ENCODE measurements at regions not wholly inside any gene's neighbourhood (a gene's known extent, or its start where the extent isn't known, plus 50 kb on each side); places are given as distances from the start of the nearest gene placed in this dataset.
"Not testable (repeated sequence)": the region's sequence is repeated elsewhere in the genome, so short reads cannot be mapped to it uniquely, and the experiment has no call there.

GRCh38 chr3:161673866-161674265, 177.3 kb downstream of the OTOL1 start:
- H3K27ac ChIP-seq (ENCODE audit: low read depth in 1 of 2, low read length in 2 of 2) = no peak overlapping the region
- Mint-ChIP-seq H3K27ac (no peak overlapping the region), H3K27me3 (no peaks in the 10 kb centered on the region), H3K36me3 (ENCODE audit: low read depth) (no peaks in the 10 kb centered on the region), H3K4me1 (ENCODE audit: low read depth) (no peaks in the 10 kb centered on the region), H3K9me3 (no peaks in the 10 kb centered on the region), H3K4me3 (no peak overlapping the region)
- CTCF ChIA-PET = no interaction called here
- H3K36me3 ChIP-seq (ENCODE audit: insufficient read depth, low read length) = no peaks in the 10 kb centered on the region
- H3K4me3 ChIP-seq (ENCODE audit: low read length) = no peak overlapping the region
- POLR2A ChIA-PET = no interaction called here
- peaks cover 0 to 16% of the 10 kb centered on the region in 2 experiments for H3K9me3 ChIP-seq (ENCODE audit: control insufficient read depth in 1 of 2, insufficient read depth in 1 of 2, low read length in 2 of 2)
- H3K4me1 ChIP-seq (ENCODE audit: insufficient read depth, low read length) = no peaks in the 10 kb centered on the region
- ATAC-seq (ENCODE audit: poor library complexity) (no peak), DNase-seq (no peak)
- no peaks in the 10 kb centered on the region for H3K27me3 ChIP-seq (ENCODE audit: control insufficient read depth in 1 of 2, insufficient read depth in 2 of 2, low read length in 2 of 2)
- TF ChIP-seq CTCF (IDR thresholded peaks at IDR 0.05) = no peak
- intact Hi-C loops (cut with DNase I, micrococcal nuclease) = loop anchor here in 1 of 2 experiments (2.0 kb wide), 1 partner anchor 69 kb away; no protein-coding TSS in a partner anchor

- Histone ChIP-seq H3K9me3 (ENCODE audit: control insufficient read depth in 1 of 2, insufficient read depth in 1 of 2, low read length in 2 of 2) (peaks cover 0 to 16% of the 10 kb centered on the region in 2 experiments), H3K4me1 (ENCODE audit: insufficient read depth, low read length) (no peaks in the 10 kb centered on the region), H3K27ac (ENCODE audit: low read depth in 1 of 2, low read length in 2 of 2) (no peak overlapping the region), H3K27me3 (ENCODE audit: control insufficient read depth in 1 of 2, insufficient read depth in 2 of 2, low read length in 2 of 2) (no peaks in the 10 kb centered on the region), H3K36me3 (ENCODE audit: insufficient read depth, low read length) (no peaks in the 10 kb centered on the region), H3K4me3 (ENCODE audit: low read length) (no peak overlapping the region)
- Mint-ChIP-seq H3K36me3 (ENCODE audit: low read depth) (no peaks in the 10 kb centered on the region), H3K27ac (no peak overlapping the region), H3K27me3 (no peaks in the 10 kb centered on the region), H3K4me3 (no peak overlapping the region), H3K9me3 (no peaks in the 10 kb centered on the region), H3K4me1 (ENCODE audit: low read depth) (no peaks in the 10 kb centered on the region)
- no peak for TF ChIP-seq CTCF (IDR thresholded peaks at IDR 0.05)
- ChIA-PET POLR2A (no interaction called here), CTCF (no interaction called here)
- DNase-seq (no peak), ATAC-seq (ENCODE audit: poor library complexity) (no peak)
- intact Hi-C loops (cut with DNase I, micrococcal nuclease) = loop anchor here in 1 of 2 experiments (2.0 kb wide), 1 partner anchor 68 kb away; no protein-coding TSS in a partner anchor
These were observed 177.8 kb downstream of the OTOL1 start for GRCh38 chr3:161674402-161674801.

- intact Hi-C loops (cut with DNase I, micrococcal nuclease); H3K9me3 Mint-ChIP-seq; H3K4me3 Mint-ChIP-seq; H3K27ac ChIP-seq (ENCODE audit: low read depth in 1 of 2, low read length in 2 of 2); H3K4me3 ChIP-seq (ENCODE audit: low read length); H3K9me3 ChIP-seq (ENCODE audit: control insufficient read depth in 1 of 2, insufficient read depth in 1 of 2, low read length in 2 of 2); H3K27me3 ChIP-seq (ENCODE audit: control insufficient read depth in 1 of 2, insufficient read depth in 2 of 2, low read length in 2 of 2); ATAC-seq (ENCODE audit: poor library complexity); H3K27me3 Mint-ChIP-seq; H3K36me3 ChIP-seq (ENCODE audit: insufficient read depth, low read length); H3K4me1 Mint-ChIP-seq (ENCODE audit: low read depth); H3K27ac Mint-ChIP-seq; POLR2A ChIA-PET; H3K36me3 Mint-ChIP-seq (ENCODE audit: low read depth); CTCF ChIA-PET; H3K4me1 ChIP-seq (ENCODE audit: insufficient read depth, low read length); DNase-seq: not testable (repeated sequence)
These were observed 185.2 kb downstream of the OTOL1 start for GRCh38 chr3:161681831-161682230.

GRCh38 chr3:161682715-161683114, 186.1 kb downstream of the OTOL1 start:
- no peak overlapping the region for H3K4me3 ChIP-seq (ENCODE audit: low read length)
- ChIA-PET CTCF (no interaction called here), POLR2A (no interaction called here)
- H3K36me3 Mint-ChIP-seq (ENCODE audit: low read depth) = no peaks in the 10 kb centered on the region
- H3K4me1 ChIP-seq (ENCODE audit: insufficient read depth, low read length) = no peaks in the 10 kb centered on the region
- no peaks in the 10 kb centered on the region for H3K9me3 Mint-ChIP-seq
- ATAC-seq (ENCODE audit: poor library complexity) (no peak), DNase-seq (no peak)
- H3K9me3 ChIP-seq (ENCODE audit: control insufficient read depth in 1 of 2, insufficient read depth in 1 of 2, low read length in 2 of 2) = no peaks in the 10 kb centered on the region
- intact Hi-C loops (cut with DNase I, micrococcal nuclease) = no loop called here
- no peaks in the 10 kb centered on the region for H3K27me3 Mint-ChIP-seq
- H3K4me3 Mint-ChIP-seq = no peak overlapping the region
- H3K36me3 ChIP-seq (ENCODE audit: insufficient read depth, low read length) = no peaks in the 10 kb centered on the region
- H3K4me1 Mint-ChIP-seq (ENCODE audit: low read depth) = no peaks in the 10 kb centered on the region
- no peak overlapping the region for H3K27ac Mint-ChIP-seq
- no peak for TF ChIP-seq CTCF (IDR thresholded peaks at IDR 0.05)
- H3K27me3 ChIP-seq (ENCODE audit: control insufficient read depth in 1 of 2, insufficient read depth in 2 of 2, low read length in 2 of 2) = no peaks in the 10 kb centered on the region
- no peak overlapping the region for H3K27ac ChIP-seq (ENCODE audit: low read depth in 1 of 2, low read length in 2 of 2)

Data from CD4-positive, alpha-beta T cell (primary cell).